ENCODE measurements at regions not wholly inside any gene's neighbourhood (a gene's known extent, or its start where the extent isn't known, plus 50 kb on each side); places are given as distances from the start of the nearest gene placed in this dataset.

DNA sequence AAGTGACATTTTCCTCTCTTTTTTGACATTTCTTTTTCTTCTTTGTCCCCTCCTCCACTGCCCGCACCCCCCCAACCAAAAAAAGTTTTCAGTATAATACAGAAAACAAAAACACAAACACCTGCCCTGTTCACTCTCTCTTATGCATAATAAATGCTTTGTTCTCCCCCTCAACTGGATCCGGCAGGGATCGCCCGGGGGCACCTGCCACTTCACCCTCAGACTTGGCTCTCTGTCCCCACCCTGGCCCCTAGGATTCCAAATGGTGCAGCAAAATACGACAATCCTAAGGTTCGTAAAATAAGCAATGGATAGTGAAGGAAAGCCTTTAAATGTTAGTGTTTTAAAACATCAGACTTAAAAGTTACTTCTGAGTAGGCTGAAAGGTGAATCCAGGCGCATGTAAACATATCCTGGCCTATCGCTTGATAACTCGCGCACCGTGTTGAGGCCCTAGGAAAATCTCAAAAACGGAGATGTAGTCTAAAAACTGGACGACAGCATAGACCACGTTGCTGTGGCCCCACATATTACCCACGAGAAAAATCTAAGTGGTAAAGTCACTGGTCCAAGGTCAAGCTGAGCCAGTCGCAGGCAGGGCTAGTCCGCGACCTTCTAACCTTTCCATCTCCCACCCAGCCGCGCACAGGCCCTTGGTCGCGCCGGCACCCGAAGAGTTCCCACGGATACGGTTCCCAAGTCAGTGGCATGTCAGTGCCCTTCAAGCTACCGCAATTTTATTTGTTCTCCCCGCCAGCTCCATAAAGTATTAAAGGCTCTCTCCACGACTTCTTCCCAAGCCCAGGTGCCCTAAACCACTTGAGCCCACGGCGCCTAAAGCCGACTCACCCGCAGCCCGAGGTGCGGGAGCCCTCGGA lies 130.8 kb downstream of the OGFRL1 start (continued):
- TF ChIP-seq, protein P1, sequence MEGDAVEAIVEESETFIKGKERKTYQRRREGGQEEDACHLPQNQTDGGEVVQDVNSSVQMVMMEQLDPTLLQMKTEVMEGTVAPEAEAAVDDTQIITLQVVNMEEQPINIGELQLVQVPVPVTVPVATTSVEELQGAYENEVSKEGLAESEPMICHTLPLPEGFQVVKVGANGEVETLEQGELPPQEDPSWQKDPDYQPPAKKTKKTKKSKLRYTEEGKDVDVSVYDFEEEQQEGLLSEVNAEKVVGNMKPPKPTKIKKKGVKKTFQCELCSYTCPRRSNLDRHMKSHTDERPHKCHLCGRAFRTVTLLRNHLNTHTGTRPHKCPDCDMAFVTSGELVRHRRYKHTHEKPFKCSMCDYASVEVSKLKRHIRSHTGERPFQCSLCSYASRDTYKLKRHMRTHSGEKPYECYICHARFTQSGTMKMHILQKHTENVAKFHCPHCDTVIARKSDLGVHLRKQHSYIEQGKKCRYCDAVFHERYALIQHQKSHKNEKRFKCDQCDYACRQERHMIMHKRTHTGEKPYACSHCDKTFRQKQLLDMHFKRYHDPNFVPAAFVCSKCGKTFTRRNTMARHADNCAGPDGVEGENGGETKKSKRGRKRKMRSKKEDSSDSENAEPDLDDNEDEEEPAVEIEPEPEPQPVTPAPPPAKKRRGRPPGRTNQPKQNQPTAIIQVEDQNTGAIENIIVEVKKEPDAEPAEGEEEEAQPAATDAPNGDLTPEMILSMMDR (tag by site-specific recombination; IDR thresholded peaks at IDR 0.05), result no peak
- TF ChIP-seq, protein P2, sequence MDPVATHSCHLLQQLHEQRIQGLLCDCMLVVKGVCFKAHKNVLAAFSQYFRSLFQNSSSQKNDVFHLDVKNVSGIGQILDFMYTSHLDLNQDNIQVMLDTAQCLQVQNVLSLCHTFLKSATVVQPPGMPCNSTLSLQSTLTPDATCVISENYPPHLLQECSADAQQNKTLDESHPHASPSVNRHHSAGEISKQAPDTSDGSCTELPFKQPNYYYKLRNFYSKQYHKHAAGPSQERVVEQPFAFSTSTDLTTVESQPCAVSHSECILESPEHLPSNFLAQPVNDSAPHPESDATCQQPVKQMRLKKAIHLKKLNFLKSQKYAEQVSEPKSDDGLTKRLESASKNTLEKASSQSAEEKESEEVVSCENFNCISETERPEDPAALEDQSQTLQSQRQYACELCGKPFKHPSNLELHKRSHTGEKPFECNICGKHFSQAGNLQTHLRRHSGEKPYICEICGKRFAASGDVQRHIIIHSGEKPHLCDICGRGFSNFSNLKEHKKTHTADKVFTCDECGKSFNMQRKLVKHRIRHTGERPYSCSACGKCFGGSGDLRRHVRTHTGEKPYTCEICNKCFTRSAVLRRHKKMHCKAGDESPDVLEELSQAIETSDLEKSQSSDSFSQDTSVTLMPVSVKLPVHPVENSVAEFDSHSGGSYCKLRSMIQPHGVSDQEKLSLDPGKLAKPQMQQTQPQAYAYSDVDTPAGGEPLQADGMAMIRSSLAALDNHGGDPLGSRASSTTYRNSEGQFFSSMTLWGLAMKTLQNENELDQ (tag by site-specific recombination; IDR thresholded peaks at IDR 0.05; ENCODE audit: low read depth), result no peak
- TF ChIP-seq ZNF660 (tag by site-specific recombination; IDR thresholded peaks at IDR 0.05), result no peak
- TF ChIP-seq ZNF202 (tag by site-specific recombination; IDR thresholded peaks at IDR 0.05; ENCODE audit: borderline replicate concordance), result no peak
- TF ChIP-seq, protein P3, sequence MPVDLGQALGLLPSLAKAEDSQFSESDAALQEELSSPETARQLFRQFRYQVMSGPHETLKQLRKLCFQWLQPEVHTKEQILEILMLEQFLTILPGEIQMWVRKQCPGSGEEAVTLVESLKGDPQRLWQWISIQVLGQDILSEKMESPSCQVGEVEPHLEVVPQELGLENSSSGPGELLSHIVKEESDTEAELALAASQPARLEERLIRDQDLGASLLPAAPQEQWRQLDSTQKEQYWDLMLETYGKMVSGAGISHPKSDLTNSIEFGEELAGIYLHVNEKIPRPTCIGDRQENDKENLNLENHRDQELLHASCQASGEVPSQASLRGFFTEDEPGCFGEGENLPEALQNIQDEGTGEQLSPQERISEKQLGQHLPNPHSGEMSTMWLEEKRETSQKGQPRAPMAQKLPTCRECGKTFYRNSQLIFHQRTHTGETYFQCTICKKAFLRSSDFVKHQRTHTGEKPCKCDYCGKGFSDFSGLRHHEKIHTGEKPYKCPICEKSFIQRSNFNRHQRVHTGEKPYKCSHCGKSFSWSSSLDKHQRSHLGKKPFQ (tag by site-specific recombination; IDR thresholded peaks at IDR 0.05), result no peak
- TF ChIP-seq ZFP69B (tag by site-specific recombination; IDR thresholded peaks at IDR 0.05), result no peak
- TF ChIP-seq OVOL3 (tag by site-specific recombination; IDR thresholded peaks at IDR 0.05), result no peak
- TF ChIP-seq REPIN1 (tag by site-specific recombination; IDR thresholded peaks at IDR 0.05; ENCODE audit: low read depth), result no peak
- no peak for TF ChIP-seq ZNF23 (tag by site-specific recombination; IDR thresholded peaks at IDR 0.05; ENCODE audit: borderline replicate concordance)
- peak; percentile 46; the same call in 1 of the 2 replicates for TF ChIP-seq BCL11B (tag by site-specific recombination; IDR thresholded peaks at IDR 0.05; ENCODE audit: low read depth)
- no peak for TF ChIP-seq SP7 (tag by site-specific recombination; IDR thresholded peaks at IDR 0.05)
- 0 out of 2 replicates have a peak, but pooled peaks have one; percentile 14 for TF ChIP-seq ZNF596 (tag by site-specific recombination; IDR thresholded peaks at IDR 0.05)
- TF ChIP-seq, protein P4, sequence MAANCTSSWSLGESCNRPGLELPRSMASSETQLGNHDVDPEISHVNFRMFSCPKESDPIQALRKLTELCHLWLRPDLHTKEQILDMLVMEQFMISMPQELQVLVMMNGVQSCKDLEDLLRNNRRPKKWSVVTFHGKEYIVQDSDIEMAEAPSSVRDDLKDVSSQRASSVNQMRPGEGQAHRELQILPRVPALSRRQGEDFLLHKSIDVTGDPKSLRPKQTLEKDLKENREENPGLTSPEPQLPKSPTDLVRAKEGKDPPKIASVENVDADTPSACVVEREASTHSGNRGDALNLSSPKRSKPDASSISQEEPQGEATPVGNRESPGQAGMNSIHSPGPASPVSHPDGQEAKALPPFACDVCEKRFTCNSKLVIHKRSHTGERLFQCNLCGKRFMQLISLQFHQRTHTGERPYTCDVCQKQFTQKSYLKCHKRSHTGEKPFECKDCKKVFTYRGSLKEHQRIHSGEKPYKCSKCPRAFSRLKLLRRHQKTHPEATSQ (tag by site-specific recombination; IDR thresholded peaks at IDR 0.05), result no peak
- TF ChIP-seq FEZF1 (tag by site-specific recombination; IDR thresholded peaks at IDR 0.05), result no peak
- no peak for TF ChIP-seq ZNF138 (tag by site-specific recombination; IDR thresholded peaks at IDR 0.05; ENCODE audit: borderline replicate concordance)
- TF ChIP-seq ZNF146 (tag by site-specific recombination; IDR thresholded peaks at IDR 0.05), result no peak
- no peak for TF ChIP-seq ZNF366 (tag by site-specific recombination; conservative IDR thresholded peaks at IDR 0.05)
- TF ChIP-seq ZNF843 (tag by site-specific recombination; IDR thresholded peaks at IDR 0.05), result no peak
- TF ChIP-seq ZFP37 (tag by site-specific recombination; IDR thresholded peaks at IDR 0.05), result no peak
- TF ChIP-seq HOXC10 (CRISPR knock-in tag; IDR thresholded peaks at IDR 0.05), result 0 out of 2 replicates have a peak, but pooled peaks have one; percentile 29
- TF ChIP-seq, protein P5, sequence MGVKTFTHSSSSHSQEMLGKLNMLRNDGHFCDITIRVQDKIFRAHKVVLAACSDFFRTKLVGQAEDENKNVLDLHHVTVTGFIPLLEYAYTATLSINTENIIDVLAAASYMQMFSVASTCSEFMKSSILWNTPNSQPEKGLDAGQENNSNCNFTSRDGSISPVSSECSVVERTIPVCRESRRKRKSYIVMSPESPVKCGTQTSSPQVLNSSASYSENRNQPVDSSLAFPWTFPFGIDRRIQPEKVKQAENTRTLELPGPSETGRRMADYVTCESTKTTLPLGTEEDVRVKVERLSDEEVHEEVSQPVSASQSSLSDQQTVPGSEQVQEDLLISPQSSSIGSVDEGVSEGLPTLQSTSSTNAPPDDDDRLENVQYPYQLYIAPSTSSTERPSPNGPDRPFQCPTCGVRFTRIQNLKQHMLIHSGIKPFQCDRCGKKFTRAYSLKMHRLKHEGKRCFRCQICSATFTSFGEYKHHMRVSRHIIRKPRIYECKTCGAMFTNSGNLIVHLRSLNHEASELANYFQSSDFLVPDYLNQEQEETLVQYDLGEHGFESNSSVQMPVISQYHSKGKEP (tag by site-specific recombination; IDR thresholded peaks at IDR 0.05), result no peak
- TF ChIP-seq ZNF174 (tag by site-specific recombination; IDR thresholded peaks at IDR 0.05), result no peak
- TF ChIP-seq, protein P6, sequence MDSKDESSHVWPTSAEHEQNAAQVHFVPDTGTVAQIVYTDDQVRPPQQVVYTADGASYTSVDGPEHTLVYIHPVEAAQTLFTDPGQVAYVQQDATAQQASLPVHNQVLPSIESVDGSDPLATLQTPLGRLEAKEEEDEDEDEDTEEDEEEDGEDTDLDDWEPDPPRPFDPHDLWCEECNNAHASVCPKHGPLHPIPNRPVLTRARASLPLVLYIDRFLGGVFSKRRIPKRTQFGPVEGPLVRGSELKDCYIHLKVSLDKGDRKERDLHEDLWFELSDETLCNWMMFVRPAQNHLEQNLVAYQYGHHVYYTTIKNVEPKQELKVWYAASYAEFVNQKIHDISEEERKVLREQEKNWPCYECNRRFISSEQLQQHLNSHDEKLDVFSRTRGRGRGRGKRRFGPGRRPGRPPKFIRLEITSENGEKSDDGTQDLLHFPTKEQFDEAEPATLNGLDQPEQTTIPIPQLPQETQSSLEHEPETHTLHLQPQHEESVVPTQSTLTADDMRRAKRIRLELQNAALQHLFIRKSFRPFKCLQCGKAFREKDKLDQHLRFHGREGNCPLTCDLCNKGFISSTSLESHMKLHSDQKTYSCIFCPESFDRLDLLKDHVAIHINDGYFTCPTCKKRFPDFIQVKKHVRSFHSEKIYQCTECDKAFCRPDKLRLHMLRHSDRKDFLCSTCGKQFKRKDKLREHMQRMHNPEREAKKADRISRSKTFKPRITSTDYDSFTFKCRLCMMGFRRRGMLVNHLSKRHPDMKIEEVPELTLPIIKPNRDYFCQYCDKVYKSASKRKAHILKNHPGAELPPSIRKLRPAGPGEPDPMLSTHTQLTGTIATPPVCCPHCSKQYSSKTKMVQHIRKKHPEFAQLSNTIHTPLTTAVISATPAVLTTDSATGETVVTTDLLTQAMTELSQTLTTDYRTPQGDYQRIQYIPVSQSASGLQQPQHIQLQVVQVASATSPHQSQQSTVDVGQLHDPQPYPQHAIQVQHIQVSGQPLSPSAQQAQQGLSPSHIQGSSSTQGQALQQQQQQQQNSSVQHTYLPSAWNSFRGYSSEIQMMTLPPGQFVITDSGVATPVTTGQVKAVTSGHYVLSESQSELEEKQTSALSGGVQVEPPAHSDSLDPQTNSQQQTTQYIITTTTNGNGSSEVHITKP (tag by site-specific recombination; IDR thresholded peaks at IDR 0.05), result no peak; the same call in 1 of the 2 replicates
- TF ChIP-seq ZNF214 (tag by site-specific recombination; IDR thresholded peaks at IDR 0.05; ENCODE audit: borderline replicate concordance), result no peak
- TF ChIP-seq ZNF530 (tag by site-specific recombination; IDR thresholded peaks at IDR 0.05; ENCODE audit: low read depth), result no peak
